ENCODE measurements at regions not wholly inside any gene's neighbourhood (a gene's known extent, or its start where the extent isn't known, plus 50 kb on each side); places are given as distances from the start of the nearest gene placed in this dataset.

- Histone ChIP-seq H4K20me1 (ENCODE audit: insufficient read depth, low read length) (no peaks in the 10 kb centered on the region), H3K27ac (ENCODE audit: low read length) (no peak overlapping the region), H3K36me3 (replicated peaks; ENCODE audit: low read depth, low read length) (no peaks in the 10 kb centered on the region), H3K9ac (ENCODE audit: low read length) (no peak overlapping the region), H2AFZ (ENCODE audit: low read depth, low read length) (no peak overlapping the region), H3K27me3 (ENCODE audit: low read depth, low read length) (no peaks in the 10 kb centered on the region), H3K9me3 (ENCODE audit: insufficient read depth, low read length) (no peaks in the 10 kb centered on the region), H3K4me2 (ENCODE audit: low read length) (no peak overlapping the region), H3K79me2 (ENCODE audit: low read length) (no peaks in the 10 kb centered on the region), H3K4me1 (ENCODE audit: low read length) (no peaks in the 10 kb centered on the region), H3K4me3 (ENCODE audit: low read length) (no peak overlapping the region)
- TF ChIP-seq, protein P1, sequence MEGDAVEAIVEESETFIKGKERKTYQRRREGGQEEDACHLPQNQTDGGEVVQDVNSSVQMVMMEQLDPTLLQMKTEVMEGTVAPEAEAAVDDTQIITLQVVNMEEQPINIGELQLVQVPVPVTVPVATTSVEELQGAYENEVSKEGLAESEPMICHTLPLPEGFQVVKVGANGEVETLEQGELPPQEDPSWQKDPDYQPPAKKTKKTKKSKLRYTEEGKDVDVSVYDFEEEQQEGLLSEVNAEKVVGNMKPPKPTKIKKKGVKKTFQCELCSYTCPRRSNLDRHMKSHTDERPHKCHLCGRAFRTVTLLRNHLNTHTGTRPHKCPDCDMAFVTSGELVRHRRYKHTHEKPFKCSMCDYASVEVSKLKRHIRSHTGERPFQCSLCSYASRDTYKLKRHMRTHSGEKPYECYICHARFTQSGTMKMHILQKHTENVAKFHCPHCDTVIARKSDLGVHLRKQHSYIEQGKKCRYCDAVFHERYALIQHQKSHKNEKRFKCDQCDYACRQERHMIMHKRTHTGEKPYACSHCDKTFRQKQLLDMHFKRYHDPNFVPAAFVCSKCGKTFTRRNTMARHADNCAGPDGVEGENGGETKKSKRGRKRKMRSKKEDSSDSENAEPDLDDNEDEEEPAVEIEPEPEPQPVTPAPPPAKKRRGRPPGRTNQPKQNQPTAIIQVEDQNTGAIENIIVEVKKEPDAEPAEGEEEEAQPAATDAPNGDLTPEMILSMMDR (IDR thresholded peaks at IDR 0.05; ENCODE audit: low read depth, low read length): no peak
- TF ChIP-seq EZH2phosphoT487 (IDR thresholded peaks at IDR 0.05; ENCODE audit: low read depth): no peak
Observed at GRCh38 chr3:191518861-191519260, 57.9 kb downstream of the PYDC2 start.

DNA sequence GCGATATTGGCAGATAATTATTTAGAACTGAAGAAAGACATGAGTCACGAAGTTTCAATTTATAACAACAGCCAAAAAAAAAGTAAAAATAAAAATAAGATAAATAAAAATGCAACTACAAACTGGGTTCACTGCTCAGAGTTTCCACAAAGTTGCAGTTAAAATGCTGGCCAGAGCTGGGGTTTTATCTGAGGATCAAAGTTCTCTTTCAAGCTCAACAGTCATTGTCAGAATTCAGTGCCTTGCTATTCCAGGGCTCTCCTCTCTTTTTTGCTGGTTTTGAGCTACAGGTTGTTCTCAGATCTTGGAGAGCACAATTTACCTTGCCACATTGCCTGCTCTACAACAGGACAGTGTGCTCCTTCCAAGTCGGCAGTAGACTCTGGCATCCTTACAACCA is 60.1 kb downstream of the PYDC2 start:
- H3K9ac ChIP-seq (ENCODE audit: low read length): no peak overlapping the region
- no peaks in the 10 kb centered on the region for H3K27me3 ChIP-seq (ENCODE audit: low read depth, low read length)
- no peak overlapping the region for H3K4me2 ChIP-seq (ENCODE audit: low read length)

GRCh38 chr3:191523148-191523547 is 62.2 kb downstream of the PYDC2 start:
- H3K27me3 ChIP-seq (ENCODE audit: low read depth, low read length): no peaks in the 10 kb centered on the region
- no peaks in the 10 kb centered on the region for H3K36me3 ChIP-seq (replicated peaks; ENCODE audit: low read depth, low read length)
- H4K20me1 ChIP-seq (ENCODE audit: insufficient read depth, low read length): no peaks in the 10 kb centered on the region
- H3K27ac ChIP-seq (ENCODE audit: low read length): no peak overlapping the region
- no peak overlapping the region for H2AFZ ChIP-seq (ENCODE audit: low read depth, low read length)
- no peak overlapping the region for H3K4me2 ChIP-seq (ENCODE audit: low read length)
- H3K9ac ChIP-seq (ENCODE audit: low read length): no peak overlapping the region
- no peaks in the 10 kb centered on the region for H3K79me2 ChIP-seq (ENCODE audit: low read length)
- no peak overlapping the region for H3K4me3 ChIP-seq (ENCODE audit: low read length)
- H3K9me3 ChIP-seq (ENCODE audit: insufficient read depth, low read length): no peaks in the 10 kb centered on the region
- H3K4me1 ChIP-seq (ENCODE audit: low read length): no peaks in the 10 kb centered on the region
- TF ChIP-seq, protein P1 (IDR thresholded peaks at IDR 0.05; ENCODE audit: low read depth, low read length): no peak
- no peak for TF ChIP-seq EZH2phosphoT487 (IDR thresholded peaks at IDR 0.05; ENCODE audit: low read depth)

More for the DNA sequence above, 60.1 kb downstream of the PYDC2 start:
- Histone ChIP-seq H4K20me1 (ENCODE audit: insufficient read depth, low read length) (no peaks in the 10 kb centered on the region), H3K27ac (ENCODE audit: low read length) (no peak overlapping the region), H3K4me1 (ENCODE audit: low read length) (no peaks in the 10 kb centered on the region), H2AFZ (ENCODE audit: low read depth, low read length) (no peak overlapping the region), H3K9me3 (ENCODE audit: insufficient read depth, low read length) (no peaks in the 10 kb centered on the region), H3K36me3 (replicated peaks; ENCODE audit: low read depth, low read length) (no peaks in the 10 kb centered on the region), H3K4me3 (ENCODE audit: low read length) (no peak overlapping the region), H3K79me2 (ENCODE audit: low read length) (no peaks in the 10 kb centered on the region)
- TF ChIP-seq, protein P1 (IDR thresholded peaks at IDR 0.05; ENCODE audit: low read depth, low read length): no peak
- no peak for TF ChIP-seq EZH2phosphoT487 (IDR thresholded peaks at IDR 0.05; ENCODE audit: low read depth)

DNA sequence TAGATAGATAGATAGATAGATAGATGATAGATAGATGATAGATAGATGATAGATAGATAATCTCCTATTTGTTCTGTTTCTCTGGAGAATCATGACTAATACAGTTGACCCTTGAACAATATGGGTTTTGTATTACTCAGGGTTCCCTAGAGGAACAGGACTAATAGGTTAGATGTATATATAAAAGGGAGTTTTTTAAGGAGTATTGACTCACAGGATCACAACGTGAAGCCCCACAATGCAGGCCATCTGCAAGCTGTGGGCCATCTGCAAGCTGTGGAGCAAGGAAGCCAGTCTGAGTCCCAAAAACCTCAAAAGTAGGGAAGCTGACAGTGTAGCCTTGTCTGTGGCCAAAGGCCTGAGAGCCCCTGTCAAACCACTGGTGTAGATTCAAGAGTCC is 67.6 kb downstream of the PYDC2 start:
- no peaks in the 10 kb centered on the region for H4K20me1 ChIP-seq (ENCODE audit: insufficient read depth, low read length)
- no peaks in the 10 kb centered on the region for H3K9me3 ChIP-seq (ENCODE audit: insufficient read depth, low read length)
- no peaks in the 10 kb centered on the region for H3K27me3 ChIP-seq (ENCODE audit: low read depth, low read length)
- no peak overlapping the region for H3K27ac ChIP-seq (ENCODE audit: low read length)
- TF ChIP-seq, protein P1 (IDR thresholded peaks at IDR 0.05; ENCODE audit: low read depth, low read length): no peak
- no peak for TF ChIP-seq EZH2phosphoT487 (IDR thresholded peaks at IDR 0.05; ENCODE audit: low read depth)
- no peak overlapping the region for H3K4me2 ChIP-seq (ENCODE audit: low read length)
- H3K4me3 ChIP-seq (ENCODE audit: low read length): no peak overlapping the region
- H3K79me2 ChIP-seq (ENCODE audit: low read length): no peaks in the 10 kb centered on the region
- H3K9ac ChIP-seq (ENCODE audit: low read length): no peak overlapping the region
- H3K36me3 ChIP-seq (replicated peaks; ENCODE audit: low read depth, low read length): no peaks in the 10 kb centered on the region
- no peak overlapping the region for H2AFZ ChIP-seq (ENCODE audit: low read depth, low read length)
- no peaks in the 10 kb centered on the region for H3K4me1 ChIP-seq (ENCODE audit: low read length)

Data from OCI-LY3 (cell line).